Midbrain (tissue), 1 donor: ENCODE measurements at regions not wholly inside any gene's neighbourhood (a gene's known extent, or its start where the extent isn't known, plus 50 kb on each side); places are given as distances from the start of the nearest gene placed in this dataset.

Experiments used
- DNase-seq: peaks from one replicate; lab custom pipeline; 2025; lab: John Stamatoyannopoulos, UW

- no peak for DNase-seq
Observed at GRCh38 chr1:193614275-193614674, 427.9 kb upstream of the B3GALT2 start.

- no peak for DNase-seq
Observed at GRCh38 chr1:193613041-193613440, 426.6 kb upstream of the B3GALT2 start.

GRCh38 chr1:193609592-193609991 lies 423.2 kb upstream of the B3GALT2 start:
- DNase-seq = no peak

GRCh38 chr1:193607787-193608186 lies 421.4 kb upstream of the B3GALT2 start:
- no peak for DNase-seq

GRCh38 chr1:193606035-193606434 lies 419.6 kb upstream of the B3GALT2 start:
- DNase-seq = no peak

GRCh38 chr1:193602705-193603104 lies 416.3 kb upstream of the B3GALT2 start:
- DNase-seq = no peak

GRCh38 chr1:193593147-193593885 lies 406.9 kb upstream of the B3GALT2 start:
- DNase-seq = no peak

GRCh38 chr1:193592317-193592716 lies 405.9 kb upstream of the B3GALT2 start:
- DNase-seq = no peak

- no peak for DNase-seq
Observed at GRCh38 chr1:193590102-193590501, 403.7 kb upstream of the B3GALT2 start.

GRCh38 chr1:193589597-193590040 lies 403.2 kb upstream of the B3GALT2 start:
- no peak for DNase-seq

GRCh38 chr1:193588311-193589082 lies 402.1 kb upstream of the B3GALT2 start:
- DNase-seq = peak; percentile 2

- DNase-seq = no peak
Observed at GRCh38 chr1:193584731-193585239, 398.4 kb upstream of the B3GALT2 start.

GRCh38 chr1:193581341-193581740 lies 394.9 kb upstream of the B3GALT2 start:
- DNase-seq = no peak

- DNase-seq = no peak
Observed at GRCh38 chr1:193580419-193580818, 394.0 kb upstream of the B3GALT2 start.

- no peak for DNase-seq
Observed at GRCh38 chr1:193579323-193579722, 392.9 kb upstream of the B3GALT2 start.

GRCh38 chr1:193574913-193575312 lies 388.5 kb upstream of the B3GALT2 start:
- no peak for DNase-seq

GRCh38 chr1:193569983-193570269 lies 383.5 kb upstream of the B3GALT2 start:
- no peak for DNase-seq

GRCh38 chr1:193569096-193569982 lies 382.9 kb upstream of the B3GALT2 start:
- no peak for DNase-seq

- DNase-seq = no peak
Observed at GRCh38 chr1:193568512-193568911, 382.1 kb upstream of the B3GALT2 start.

- DNase-seq = no peak
Observed at GRCh38 chr1:193567937-193568336, 381.5 kb upstream of the B3GALT2 start.

- DNase-seq = no peak
Observed at GRCh38 chr1:193566735-193567134, 380.3 kb upstream of the B3GALT2 start.

GRCh38 chr1:193565971-193566577 lies 379.7 kb upstream of the B3GALT2 start:
- no peak for DNase-seq
